K562 (cell line): ENCODE measurements at regions not wholly inside any gene's neighbourhood (a gene's known extent, or its start where the extent isn't known, plus 50 kb on each side); places are given as distances from the start of the nearest gene placed in this dataset.

ENCODE experiments used
- ATAC-seq: fragments of 200-7000 bp; cut with Tn5 transposase; 3 replicates; pipeline ENCODE4 v1.9.1; 2020; ENCODE audit warnings: moderate library complexity
- BruUV-seq: library from RNA; stranded (reverse); fragments of 400-500 nt; replicated peaks from 2 replicates; lab custom pipeline; 2021; lab: Mats Ljungman, UMichigan
- CTCF ChIA-PET: fragments of 300-600 bp; formaldehyde crosslinking; extraction: SDS; loops from one replicate; lab custom pipeline; 2021; ENCODE audit warnings: low intra/inter-chr PET ratio; lab: Yijun Ruan, JAX
- POLR2A ChIA-PET: fragments of 300-600, 350-650 bp; sonication (Branson Sonifier 250); formaldehyde crosslinking; extraction: SDS; loops from one replicate; lab custom pipeline; 2021; ENCODE audit warnings: antibody characterized with exemption, inconsistent platforms; lab: Yijun Ruan, JAX
- DNase-seq, 4 experiments: peaks; one replicate each; pipeline versions ENCODE4 v3.0.0 to v3.0.0-alpha.2; 2011 to 2018; ENCODE audit warnings: low spot score in 3 of 4, mixed read lengths in 3 of 4; ENCODE audit errors: extremely low read depth in 1 of 4
- FAIRE-seq: peaks from 2 replicates; lab custom pipeline; 2011; peaks lifted over from hg19 to GRCh38; lab: Jason Lieb, UNC
- H2AFZ ChIP-seq: 2 replicates; pipeline ENCODE4 v1.6.0; 2011; ENCODE audit warnings: low read depth, low read length, control low read depth, inconsistent platforms
- H3K27ac ChIP-seq: fragments of 200-600 bp; 3 replicates; pipeline ENCODE4 v1.8.0; 2011; ENCODE audit warnings: low read depth, mild to moderate bottlenecking, control low read depth, inconsistent platforms, low read length, moderate library complexity, mixed read lengths; ENCODE audit errors: extremely low read depth
- H3K27me3 ChIP-seq, 2 experiments: fragments of 300-600 bp in 1 of 2; 2 replicates in 1 of 2; 3 replicates in 1 of 2; pipeline versions ENCODE4 v1.6.0 to v1.8.0; 2011; ENCODE audit warnings: inconsistent platforms in 2 of 2, low read length in 2 of 2, mild to moderate bottlenecking in 1 of 2, mixed read lengths in 1 of 2, moderate library complexity in 1 of 2; ENCODE audit not compliant: control insufficient read depth in 2 of 2, insufficient read depth in 2 of 2
- H3K36me3 ChIP-seq: fragments of 300-600 bp; 3 replicates; pipeline ENCODE4 v1.8.0; 2011; ENCODE audit warnings: mild to moderate bottlenecking, low read length, inconsistent platforms; ENCODE audit not compliant: control insufficient read depth, insufficient read depth
- H3K4me1 ChIP-seq, 2 experiments: fragments of 200-600 bp in 1 of 2; replicated peaks in 1 of 2; 2 replicates in 1 of 2; 3 replicates in 1 of 2; pipeline versions ENCODE4 v1.5.1 to v1.8.0; 2011; ENCODE audit warnings: inconsistent platforms in 2 of 2, low read length in 2 of 2, mild to moderate bottlenecking in 1 of 2, mixed read lengths in 1 of 2, moderate library complexity in 1 of 2; ENCODE audit not compliant: control insufficient read depth in 2 of 2, insufficient read depth in 2 of 2
- H3K4me2 ChIP-seq: 2 replicates; pipeline ENCODE4 v1.6.1; 2011; ENCODE audit warnings: low read length, control low read depth, inconsistent platforms, mixed read lengths; ENCODE audit not compliant: insufficient read depth
- H3K4me3 ChIP-seq: fragments of 200-600 bp; sonication (generic), shearing (Covaris generic); 2 replicates; pipeline ENCODE4 v1.5.1; 2016; ENCODE audit warnings: control low read depth, inconsistent platforms
- H3K79me2 ChIP-seq: fragments of 200-600 bp; 3 replicates; pipeline ENCODE4 v1.8.0; 2011; ENCODE audit warnings: low read length, inconsistent platforms; ENCODE audit not compliant: control insufficient read depth, insufficient read depth
- H3K9ac ChIP-seq, 2 experiments: 2 replicates each; pipeline versions ENCODE4 v1.6.0 to v1.6.1; 2011; ENCODE audit warnings: low read depth in 2 of 2, low read length in 2 of 2, control low read depth in 1 of 2, inconsistent platforms in 1 of 2, mild to moderate bottlenecking in 1 of 2, mixed read lengths in 1 of 2; ENCODE audit not compliant: insufficient read depth in 1 of 2
- H3K9me1 ChIP-seq: one replicate; pipeline ENCODE4 v1.6.0; 2011; ENCODE audit warnings: inconsistent platforms, mild to moderate bottlenecking, low read length, moderate library complexity; ENCODE audit not compliant: control insufficient read depth, insufficient read depth
- H3K9me3 ChIP-seq: replicated peaks from 2 replicates; pipeline ENCODE4 v1.5.1; 2011; ENCODE audit warnings: low read depth, low read length, inconsistent platforms; ENCODE audit not compliant: control insufficient read depth, insufficient read depth
- H4K20me1 ChIP-seq: replicated peaks from 2 replicates; pipeline ENCODE4 v1.6.1; 2011; ENCODE audit warnings: low read length, inconsistent platforms, mixed read lengths; ENCODE audit not compliant: control insufficient read depth, insufficient read depth
- ELF2 ChIP-seq: fragments of 250-450 bp; sonication (Bioruptor Pico); IDR thresholded peaks from 2 replicates; pipeline ENCODE4 v1.5.0; 2021; ENCODE audit warnings: mild to moderate bottlenecking
- HDAC2 ChIP-seq: fragments of 450-650 bp; IDR thresholded peaks from 2 replicates; pipeline ENCODE4 v1.6.1; 2016; ENCODE audit warnings: mild to moderate bottlenecking
- HMG20A ChIP-seq: fragments of 450-650 bp; formaldehyde crosslinking; conservative IDR thresholded peaks from 2 replicates; pipeline ENCODE4 v1.4.0; 2020; ENCODE audit warnings: mild to moderate bottlenecking, mixed read lengths
- JUN ChIP-seq, 2 experiments: sonication (generic) in 1 of 2; formaldehyde crosslinking in 1 of 2; IDR thresholded peaks; 2 replicates each; pipeline versions ENCODE4 v1.6.1 to v1.8.0; 2012 to 2022; ENCODE audit warnings: borderline replicate concordance in 2 of 2, mild to moderate bottlenecking in 2 of 2, improper control_type of control experiment in 1 of 2, low read depth in 1 of 2, low read length in 1 of 2, missing genetic modification reagents in 1 of 2
- MLLT1 ChIP-seq, 2 experiments: fragments of 450-650 bp; IDR thresholded peaks; 2 replicates each; pipeline ENCODE4 v1.6.1; 2016
- NFXL1 ChIP-seq: fragments of 450-650 bp; formaldehyde crosslinking; IDR thresholded peaks from 2 replicates; pipeline ENCODE4 v1.4.0; 2021; ENCODE audit warnings: mild to moderate bottlenecking
- NR2F6 ChIP-seq: fragments of 450-650 bp; formaldehyde crosslinking; IDR thresholded peaks from 2 replicates; pipeline ENCODE4 v1.4.0; 2020; ENCODE audit warnings: mild to moderate bottlenecking
- RBM17 ChIP-seq: fragments of 200-400 bp; formaldehyde crosslinking; IDR thresholded peaks from 2 replicates; pipeline ENCODE4 v1.6.1; 2017; ENCODE audit warnings: low read depth, mild to moderate bottlenecking, low read length, borderline replicate concordance
- THRAP3 ChIP-seq: fragments of 450-650 bp; IDR thresholded peaks from 2 replicates; pipeline ENCODE4 v1.6.1; 2016; ENCODE audit warnings: mild to moderate bottlenecking, inconsistent platforms, borderline replicate concordance
- WGBS: fragments of 100-300 bp; shearing (Covaris generic); methylation state at CpG from one replicate; pipeline ENCODE4 v1.1.6; 2016; ENCODE audit warnings: low coverage, mixed read lengths; ENCODE audit not compliant: insufficient coverage; ENCODE audit errors: missing lambda C conversion rate; 5-methylcytosine and 5-hydroxymethylcytosine counted together
- in situ Hi-C: fragments of 300-500 bp; cut with MboI; formaldehyde crosslinking; loops from 4 replicates; pipeline ENCODE4 v1.15.0; 2018; ENCODE audit warnings: inconsistent platforms, mixed read lengths
- intact Hi-C: fragments of 100-400 bp; cut with micrococcal nuclease; formaldehyde crosslinking; loops from 2 replicates; pipeline ENCODE4 v1.14.2; 2022

- no TSS peak for BruUV-seq
- WGBS, result 2% methylated on average over 13 of the region's 18 CpGs
- Histone ChIP-seq H3K27me3 (no peaks in the 10 kb centered on the region), H3K4me1 (no peaks in the 10 kb centered on the region), H3K9me3 (no peaks in the 10 kb centered on the region; the same call in 1 of the 2 replicates), H3K9me1 (no peaks in the 10 kb centered on the region), H3K4me3 (no peak overlapping the region), H3K27ac (no peak overlapping the region), H3K9ac (no peak overlapping the region), H3K4me2 (no peak overlapping the region), H3K79me2 (no peaks in the 10 kb centered on the region), H3K36me3 (no peaks in the 10 kb centered on the region), H4K20me1 (no peaks in the 10 kb centered on the region)
- no peak for DNase-seq
- POLR2A ChIA-PET, result no interaction called here
- FAIRE-seq, result no peak
- in situ Hi-C loops, result no loop called here
- ATAC-seq, result no peak
- TF ChIP-seq JUN (IDR thresholded peaks at IDR 0.05; ENCODE audit: borderline replicate concordance, low read depth, low read length) (no peak), JUN (CRISPR knock-in tag; IDR thresholded peaks at IDR 0.05; ENCODE audit: borderline replicate concordance) (no peak), RBM17 (no peak), THRAP3 (no peak), NFXL1 (CRISPR knock-in tag) (no peak)
- TF ChIP-seq, all 486 proteins: peak for 0
- no peak overlapping the region for H2AFZ ChIP-seq
- intact Hi-C loops, result no loop called here
- CTCF ChIA-PET, result no interaction called here
Measured at GRCh38 chr6:94510877-94511276, 1066.5 kb upstream of the MANEA start.

DNA sequence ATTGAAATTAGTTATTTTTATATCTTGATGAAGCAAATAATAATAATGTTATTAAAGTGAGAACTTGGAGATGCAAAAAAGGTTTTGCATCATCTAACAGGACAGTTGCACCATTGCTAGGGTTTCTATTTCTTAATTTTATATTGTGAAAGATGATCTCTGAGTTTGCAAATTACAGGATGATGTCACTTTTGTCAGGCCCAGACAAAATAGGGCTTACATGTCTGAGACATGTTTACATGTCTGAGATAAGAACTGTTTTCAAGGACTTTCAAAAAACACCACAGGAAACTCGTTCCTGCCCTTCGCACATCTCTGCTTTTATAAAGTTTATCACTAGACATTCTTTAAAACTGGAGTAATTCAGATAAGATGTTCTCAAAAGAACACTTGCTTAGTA, 1075.8 kb upstream of the MANEA start:
- FAIRE-seq (no peak), DNase-seq (no peak), ATAC-seq (no peak)
- in situ Hi-C loops (no loop called here), intact Hi-C loops (no loop called here)
- POLR2A ChIA-PET, result no interaction called here
- H2AFZ ChIP-seq, result no peak overlapping the region
- H3K9me3 ChIP-seq, result no peaks in the 10 kb centered on the region
- H3K4me2 ChIP-seq, result no peak overlapping the region
- no peak overlapping the region for H3K4me3 ChIP-seq
- H4K20me1 ChIP-seq, result no peaks in the 10 kb centered on the region
- CTCF ChIA-PET, result no interaction called here
- 0% methylated on average over 2 of the region's 2 CpGs for WGBS
- no peaks in the 10 kb centered on the region for H3K36me3 ChIP-seq
- BruUV-seq, result no TSS peak
- H3K9me1 ChIP-seq, result no peaks in the 10 kb centered on the region
- H3K27me3 ChIP-seq, result no peaks in the 10 kb centered on the region
- TF ChIP-seq NR2F6 (CRISPR knock-in tag) (no peak), HDAC2 (no peak), HMG20A (CRISPR knock-in tag) (no peak), ELF2 (CRISPR knock-in tag) (no peak), MLLT1 (IDR thresholded peaks at IDR 0.05) (no peak)
- H3K9ac ChIP-seq, result no peak overlapping the region
- no peak overlapping the region for H3K27ac ChIP-seq
- no peaks in the 10 kb centered on the region for H3K4me1 ChIP-seq
- no peaks in the 10 kb centered on the region for H3K79me2 ChIP-seq
